Memory B cell (primary cell): ENCODE measurements at regions not wholly inside any gene's neighbourhood (a gene's known extent, or its start where the extent isn't known, plus 50 kb on each side); places are given as distances from the start of the nearest gene placed in this dataset.

Experiments
- ATAC-seq: fragments of 150-1000 bp; cut with Tn5 transposase; 2 replicates; pipeline ENCODE4 v1.10.0; 2021; ENCODE audit warnings: low read depth, mild to moderate bottlenecking, moderate library complexity
- DNase-seq, 2 donors: peaks; one replicate each; pipeline ENCODE4 v3.0.0; 2022; ENCODE audit warnings: low spot score in 2 of 2
- H3K27ac Mint-ChIP-seq: one replicate; pipeline ENCODE4 v1.8.0; 2022; ENCODE audit warnings: mild to moderate bottlenecking, moderate library complexity, mixed read lengths
- H3K27me3 Mint-ChIP-seq: one replicate; pipeline ENCODE4 v1.8.0; 2022; ENCODE audit warnings: mixed read lengths
- H3K36me3 Mint-ChIP-seq: one replicate; pipeline ENCODE4 v1.8.0; 2022; ENCODE audit warnings: mild to moderate bottlenecking, mixed read lengths
- H3K4me1 Mint-ChIP-seq: one replicate; pipeline ENCODE4 v1.8.0; 2022; ENCODE audit warnings: mixed read lengths
- H3K4me3 Mint-ChIP-seq: one replicate; pipeline ENCODE4 v1.8.0; 2022; ENCODE audit warnings: mild to moderate bottlenecking, moderate library complexity, mixed read lengths
- H3K9me3 Mint-ChIP-seq: one replicate; pipeline ENCODE4 v1.8.0; 2022; ENCODE audit warnings: mixed read lengths

- DNase-seq, result no peak
- H3K36me3 Mint-ChIP-seq, result no peaks in the 10 kb centered on the region
- H3K4me1 Mint-ChIP-seq, result no peaks in the 10 kb centered on the region
- no peak overlapping the region for H3K4me3 Mint-ChIP-seq
- H3K27me3 Mint-ChIP-seq, result peaks cover 2% of the 10 kb centered on the region
- no peak for ATAC-seq
- H3K9me3 Mint-ChIP-seq, result peaks cover 3% of the 10 kb centered on the region
- H3K27ac Mint-ChIP-seq, result no peak overlapping the region
Observed at GRCh38 chr14:94918896-94919295, 149.0 kb upstream of the GSC start.

GRCh38 chr14:94917041-94917600 lies 147.2 kb upstream of the GSC start:
- H3K4me3 Mint-ChIP-seq, result no peak overlapping the region
- H3K27ac Mint-ChIP-seq, result no peak overlapping the region
- H3K4me1 Mint-ChIP-seq, result no peaks in the 10 kb centered on the region
- ATAC-seq, result no peak
- no peaks in the 10 kb centered on the region for H3K36me3 Mint-ChIP-seq
- peaks cover 1% of the 10 kb centered on the region for H3K9me3 Mint-ChIP-seq
- peaks cover 2% of the 10 kb centered on the region for H3K27me3 Mint-ChIP-seq
- no peak for DNase-seq

GRCh38 chr14:94914191-94914590 lies 144.3 kb upstream of the GSC start:
- Mint-ChIP-seq H3K4me3 (no peak overlapping the region), H3K4me1 (no peaks in the 10 kb centered on the region)

GRCh38 chr14:94907626-94908261 lies 137.8 kb upstream of the GSC start:
- no peaks in the 10 kb centered on the region for H3K4me1 Mint-ChIP-seq

More at GRCh38 chr14:94914191-94914590, 144.3 kb upstream of the GSC start:
- H3K36me3 Mint-ChIP-seq, result peaks cover 4% of the 10 kb centered on the region
- no peak overlapping the region for H3K27ac Mint-ChIP-seq
- peaks cover 3% of the 10 kb centered on the region for H3K27me3 Mint-ChIP-seq
- ATAC-seq (no peak), DNase-seq (no peak)
- H3K9me3 Mint-ChIP-seq, result peaks cover 7% of the 10 kb centered on the region

GRCh38 chr14:94906991-94907587 lies 137.2 kb upstream of the GSC start:
- no peak overlapping the region for H3K27ac Mint-ChIP-seq
- no peak overlapping the region for H3K4me3 Mint-ChIP-seq
- peaks cover 5% of the 10 kb centered on the region for H3K9me3 Mint-ChIP-seq
- DNase-seq (no peak), ATAC-seq (no peak)
- peaks cover 2% of the 10 kb centered on the region for H3K27me3 Mint-ChIP-seq
- no peaks in the 10 kb centered on the region for H3K4me1 Mint-ChIP-seq
- peaks cover 4% of the 10 kb centered on the region for H3K36me3 Mint-ChIP-seq

More at GRCh38 chr14:94907626-94908261, 137.8 kb upstream of the GSC start:
- peaks cover 2% of the 10 kb centered on the region for H3K27me3 Mint-ChIP-seq
- no peak overlapping the region for H3K4me3 Mint-ChIP-seq
- DNase-seq (no peak), ATAC-seq (no peak)
- no peak overlapping the region for H3K27ac Mint-ChIP-seq
- H3K9me3 Mint-ChIP-seq, result peaks cover 7% of the 10 kb centered on the region
- H3K36me3 Mint-ChIP-seq, result peaks cover 4% of the 10 kb centered on the region

- Mint-ChIP-seq H3K4me3 (no peak overlapping the region), H3K27ac (peak overlapping the region; percentile 22), H3K4me1 (no peaks in the 10 kb centered on the region), H3K9me3 (peaks cover 5% of the 10 kb centered on the region), H3K36me3 (peaks cover 3% of the 10 kb centered on the region), H3K27me3 (peaks cover 1% of the 10 kb centered on the region)
- ATAC-seq (no peak), DNase-seq (no peak)
Observed at GRCh38 chr14:94906577-94906976, 136.7 kb upstream of the GSC start.

GRCh38 chr14:94904636-94905035 lies 134.7 kb upstream of the GSC start:
- DNase-seq (no peak), ATAC-seq (no peak)

GRCh38 chr14:94903883-94904282 lies 134.0 kb upstream of the GSC start:
- H3K9me3 Mint-ChIP-seq, result no peaks in the 10 kb centered on the region
- DNase-seq (no peak), ATAC-seq (no peak)
- no peak overlapping the region for H3K27ac Mint-ChIP-seq
- no peaks in the 10 kb centered on the region for H3K27me3 Mint-ChIP-seq
- no peaks in the 10 kb centered on the region for H3K4me1 Mint-ChIP-seq
- H3K4me3 Mint-ChIP-seq, result no peak overlapping the region
- H3K36me3 Mint-ChIP-seq, result no peaks in the 10 kb centered on the region

More at GRCh38 chr14:94904636-94905035, 134.7 kb upstream of the GSC start:
- H3K9me3 Mint-ChIP-seq, result no peaks in the 10 kb centered on the region
- H3K27me3 Mint-ChIP-seq, result no peaks in the 10 kb centered on the region
- H3K27ac Mint-ChIP-seq, result no peak overlapping the region
- H3K36me3 Mint-ChIP-seq, result no peaks in the 10 kb centered on the region
- no peaks in the 10 kb centered on the region for H3K4me1 Mint-ChIP-seq
- H3K4me3 Mint-ChIP-seq, result no peak overlapping the region

GRCh38 chr14:94903338-94903737 lies 133.4 kb upstream of the GSC start:
- Mint-ChIP-seq H3K36me3 (no peaks in the 10 kb centered on the region), H3K4me3 (no peak overlapping the region), H3K9me3 (no peaks in the 10 kb centered on the region), H3K27me3 (no peaks in the 10 kb centered on the region), H3K4me1 (no peaks in the 10 kb centered on the region), H3K27ac (no peak overlapping the region)
- no peak for ATAC-seq
- no peak for DNase-seq

GRCh38 chr14:94897561-94897960 lies 127.6 kb upstream of the GSC start:
- Mint-ChIP-seq H3K9me3 (peaks cover 2% of the 10 kb centered on the region), H3K4me1 (no peaks in the 10 kb centered on the region), H3K4me3 (no peak overlapping the region), H3K36me3 (no peaks in the 10 kb centered on the region), H3K27me3 (peaks cover 3% of the 10 kb centered on the region), H3K27ac (no peak overlapping the region)
- DNase-seq (no peak), ATAC-seq (no peak)

GRCh38 chr14:94897082-94897481 lies 127.2 kb upstream of the GSC start:
- Mint-ChIP-seq H3K36me3 (no peaks in the 10 kb centered on the region), H3K4me1 (no peaks in the 10 kb centered on the region), H3K9me3 (peaks cover 2% of the 10 kb centered on the region), H3K4me3 (no peak overlapping the region), H3K27ac (no peak overlapping the region), H3K27me3 (peaks cover 3% of the 10 kb centered on the region)
- DNase-seq, result no peak
- ATAC-seq, result no peak

- Mint-ChIP-seq H3K4me3 (no peak overlapping the region), H3K27me3 (peaks cover 3% of the 10 kb centered on the region), H3K27ac (no peak overlapping the region), H3K36me3 (no peaks in the 10 kb centered on the region), H3K9me3 (peaks cover 2% of the 10 kb centered on the region), H3K4me1 (no peaks in the 10 kb centered on the region)
- DNase-seq, result no peak
- ATAC-seq, result no peak
Observed at GRCh38 chr14:94893411-94894160, 123.7 kb upstream of the GSC start.

GRCh38 chr14:94890785-94891184 lies 120.9 kb upstream of the GSC start:
- ATAC-seq, result no peak
- Mint-ChIP-seq H3K27ac (no peak overlapping the region), H3K27me3 (peaks cover 3% of the 10 kb centered on the region)

More at GRCh38 chr14:94890785-94891184, 120.9 kb upstream of the GSC start:
- H3K9me3 Mint-ChIP-seq, result no peaks in the 10 kb centered on the region
- no peak for DNase-seq
- H3K4me1 Mint-ChIP-seq, result no peaks in the 10 kb centered on the region
- no peak overlapping the region for H3K4me3 Mint-ChIP-seq
- no peaks in the 10 kb centered on the region for H3K36me3 Mint-ChIP-seq
